ENCODE measurements at regions not wholly inside any gene's neighbourhood (a gene's known extent, or its start where the extent isn't known, plus 50 kb on each side); places are given as distances from the start of the nearest gene placed in this dataset.
"Not testable (repeated sequence)": the region's sequence is repeated elsewhere in the genome, so short reads cannot be mapped to it uniquely, and the experiment has no call there.

GRCh38 chr14:88981948-88982347, 157.5 kb downstream of the TTC8 start:
- H3K4me1 ChIP-seq = no peaks in the 10 kb centered on the region
- intact Hi-C loops (cut with DNase I; ENCODE audit: low total_unique reads) = no loop called here
- no peak for DNase-seq
- H3K36me3 ChIP-seq = no peaks in the 10 kb centered on the region
- H3K27ac ChIP-seq = no peak overlapping the region
- no peak for TF ChIP-seq POLR2A (IDR thresholded peaks at IDR 0.05)
- TF ChIP-seq CTCF (IDR thresholded peaks at IDR 0.05) = no peak
- H3K4me3 ChIP-seq = no peak overlapping the region
- H3K9me3 ChIP-seq = no peaks in the 10 kb centered on the region
- H3K27me3 ChIP-seq = no peaks in the 10 kb centered on the region

GRCh38 chr14:88983755-88984154, 159.3 kb downstream of the TTC8 start:
- Histone ChIP-seq H3K27me3 (no peaks in the 10 kb centered on the region), H3K9me3 (no peaks in the 10 kb centered on the region), H3K27ac (no peak overlapping the region), H3K4me3 (no peak overlapping the region), H3K36me3 (no peaks in the 10 kb centered on the region), H3K4me1 (no peaks in the 10 kb centered on the region)
- TF ChIP-seq CTCF (IDR thresholded peaks at IDR 0.05) = no peak
- no peak for TF ChIP-seq POLR2A (IDR thresholded peaks at IDR 0.05)
- DNase-seq = no peak
- intact Hi-C loops (cut with DNase I; ENCODE audit: low total_unique reads) = no loop called here

- no peaks in the 10 kb centered on the region for H3K27me3 ChIP-seq
- no peak overlapping the region for H3K27ac ChIP-seq
- no peak for DNase-seq
- H3K9me3 ChIP-seq = no peaks in the 10 kb centered on the region
- no peaks in the 10 kb centered on the region for H3K4me1 ChIP-seq
- no peaks in the 10 kb centered on the region for H3K36me3 ChIP-seq
- intact Hi-C loops (cut with DNase I; ENCODE audit: low total_unique reads) = no loop called here
- no peak overlapping the region for H3K4me3 ChIP-seq
- no peak for TF ChIP-seq CTCF (IDR thresholded peaks at IDR 0.05)
- no peak for TF ChIP-seq POLR2A (IDR thresholded peaks at IDR 0.05)
Observed at GRCh38 chr14:88985654-88986053, 161.2 kb downstream of the TTC8 start.

- DNase-seq = no peak
- H3K4me3 ChIP-seq = no peak overlapping the region
- intact Hi-C loops (cut with DNase I; ENCODE audit: low total_unique reads) = no loop called here
- no peak overlapping the region for H3K27ac ChIP-seq
- H3K4me1 ChIP-seq = no peaks in the 10 kb centered on the region
- TF ChIP-seq CTCF (IDR thresholded peaks at IDR 0.05) (no peak), POLR2A (IDR thresholded peaks at IDR 0.05) (no peak)
- H3K9me3 ChIP-seq = no peaks in the 10 kb centered on the region
- no peaks in the 10 kb centered on the region for H3K36me3 ChIP-seq
- no peaks in the 10 kb centered on the region for H3K27me3 ChIP-seq
Observed at GRCh38 chr14:88986146-88986841, 161.8 kb downstream of the TTC8 start.

- H3K27ac ChIP-seq; H3K9me3 ChIP-seq; H3K36me3 ChIP-seq; H3K4me3 ChIP-seq; H3K4me1 ChIP-seq; H3K27me3 ChIP-seq; DNase-seq; intact Hi-C loops (cut with DNase I; ENCODE audit: low total_unique reads): not testable (repeated sequence)
Observed at GRCh38 chr14:88986908-88987307, 162.5 kb downstream of the TTC8 start.

- no peaks in the 10 kb centered on the region for H3K36me3 ChIP-seq
- no peaks in the 10 kb centered on the region for H3K9me3 ChIP-seq
- H3K27ac ChIP-seq = no peak overlapping the region
- H3K4me1 ChIP-seq = no peaks in the 10 kb centered on the region
- no peaks in the 10 kb centered on the region for H3K27me3 ChIP-seq
- H3K4me3 ChIP-seq = no peak overlapping the region
- DNase-seq = no peak
- intact Hi-C loops (cut with DNase I; ENCODE audit: low total_unique reads) = no loop called here
- TF ChIP-seq CTCF (IDR thresholded peaks at IDR 0.05) = no peak
- no peak for TF ChIP-seq POLR2A (IDR thresholded peaks at IDR 0.05)
Observed at GRCh38 chr14:88987516-88987915, 163.1 kb downstream of the TTC8 start.
